HEK293T (cell line): ENCODE measurements at regions not wholly inside any gene's neighbourhood (a gene's known extent, or its start where the extent isn't known, plus 50 kb on each side); places are given as distances from the start of the nearest gene placed in this dataset.

ENCODE experiments used
- ARNT ChIP-seq: fragments of 450-650 bp; IDR thresholded peaks from 2 replicates; pipeline ENCODE4 v1.6.1; 2017; ENCODE audit warnings: mild to moderate bottlenecking
- BHLHE40 ChIP-seq: fragments of 450-650 bp; IDR thresholded peaks from 2 replicates; pipeline ENCODE4 v1.6.1; 2016; ENCODE audit warnings: mild to moderate bottlenecking, moderate library complexity, borderline replicate concordance
- CTBP1 ChIP-seq: fragments of 450-650 bp; IDR thresholded peaks from 2 replicates; pipeline ENCODE4 v1.6.1; 2016; ENCODE audit warnings: borderline replicate concordance
- ELF4 ChIP-seq: fragments of 450-650 bp; IDR thresholded peaks from 2 replicates; pipeline ENCODE4 v1.6.1; 2017; ENCODE audit warnings: antibody characterized with exemption
- FOXM1 ChIP-seq: fragments of 450-650 bp; IDR thresholded peaks from 2 replicates; pipeline ENCODE4 v1.6.1; 2017; ENCODE audit warnings: mild to moderate bottlenecking, borderline replicate concordance
- HDGF ChIP-seq: fragments of 450-650 bp; IDR thresholded peaks from 2 replicates; pipeline ENCODE4 v1.6.1; 2017; ENCODE audit warnings: antibody characterized with exemption, borderline replicate concordance
- LEF1 ChIP-seq: fragments of 450-650 bp; IDR thresholded peaks from 2 replicates; pipeline ENCODE4 v1.6.1; 2017; ENCODE audit warnings: mild to moderate bottlenecking, borderline replicate concordance
- NFRKB ChIP-seq: fragments of 450-650 bp; IDR thresholded peaks from 2 replicates; pipeline ENCODE4 v1.6.1; 2016; ENCODE audit warnings: mild to moderate bottlenecking, moderate library complexity
- PKNOX1 ChIP-seq: fragments of 450-650 bp; IDR thresholded peaks from 2 replicates; pipeline ENCODE4 v1.6.1; 2016
- SP1 ChIP-seq: fragments of 450-650 bp; IDR thresholded peaks from 2 replicates; pipeline ENCODE4 v1.6.1; 2017
- SUZ12 ChIP-seq: fragments of 450-650 bp; IDR thresholded peaks from 2 replicates; pipeline ENCODE4 v1.6.1; 2016; ENCODE audit warnings: mild to moderate bottlenecking
- TARDBP ChIP-seq: fragments of 450-650 bp; IDR thresholded peaks from 2 replicates; pipeline ENCODE4 v1.6.1; 2016
- ZNF384 ChIP-seq: fragments of 450-650 bp; IDR thresholded peaks from 2 replicates; pipeline ENCODE4 v1.6.1; 2016

- no peak for TF ChIP-seq ELF4
- TF ChIP-seq FOXM1: no peak
- TF ChIP-seq SP1: no peak
- TF ChIP-seq SUZ12: no peak
- no peak for TF ChIP-seq BHLHE40
- TF ChIP-seq CTBP1: no peak
- TF ChIP-seq HDGF: no peak
- TF ChIP-seq NFRKB: no peak
- TF ChIP-seq PKNOX1: no peak
- no peak for TF ChIP-seq ARNT
- no peak for TF ChIP-seq LEF1
- no peak for TF ChIP-seq ZNF384
- TF ChIP-seq TARDBP: no peak
Measured at GRCh38 chr2:56121995-56122394, 61.8 kb upstream of the CCDC85A start.
